Left ventricle myocardium inferior (tissue), 1 donor: ENCODE measurements at regions not wholly inside any gene's neighbourhood (a gene's known extent, or its start where the extent isn't known, plus 50 kb on each side); places are given as distances from the start of the nearest gene placed in this dataset.

ENCODE experiments used
- DNase-seq: peaks from one replicate; pipeline ENCODE4 v3.0.0-alpha.2; 2020
- H3K27ac ChIP-seq: fragments of 200-600 bp; replicated peaks from 2 replicates; pipeline ENCODE4 v1.8.0; 2021
- H3K27me3 ChIP-seq: fragments of 200-600 bp; 2 replicates; pipeline ENCODE4 v1.8.0; 2021; ENCODE audit warnings: low read depth
- H3K36me3 ChIP-seq: fragments of 200-600 bp; 2 replicates; pipeline ENCODE4 v1.8.0; 2021
- H3K4me1 ChIP-seq: fragments of 200-600 bp; 2 replicates; pipeline ENCODE4 v1.8.0; 2021
- H3K4me3 ChIP-seq: fragments of 200-600 bp; 2 replicates; pipeline ENCODE4 v1.8.0; 2021; ENCODE audit warnings: mild to moderate bottlenecking, moderate library complexity
- H3K9me3 ChIP-seq: fragments of 200-600 bp; replicated peaks from 2 replicates; pipeline ENCODE4 v1.8.0; 2021
- CTCF ChIP-seq: fragments of 200-600 bp; IDR thresholded peaks from 2 replicates; pipeline ENCODE4 v1.8.0; 2021; ENCODE audit warnings: antibody characterized with exemption, mild to moderate bottlenecking, borderline replicate concordance
- intact Hi-C: fragments of 100-400 bp; cut with micrococcal nuclease; formaldehyde crosslinking; loops from one replicate; pipeline ENCODE4 v1.11.0; 2022
- donor health status: DM: no; HTN: yes; CAD: no; lungs with severe emphysema.

GRCh38 chr6:44662461-44663121, 275.1 kb downstream of the CDC5L start:
- DNase-seq: no peak
- no peak overlapping the region for H3K27ac ChIP-seq
- H3K4me1 ChIP-seq: no peaks in the 10 kb centered on the region
- intact Hi-C loops: no loop called here
- H3K27me3 ChIP-seq: peaks cover 75% of the 10 kb centered on the region
- H3K36me3 ChIP-seq: no peaks in the 10 kb centered on the region
- no peak overlapping the region for H3K4me3 ChIP-seq
- H3K9me3 ChIP-seq: peaks cover 3% of the 10 kb centered on the region
- TF ChIP-seq CTCF: no peak

- no peak for TF ChIP-seq CTCF
- H3K27me3 ChIP-seq: peaks cover 75% of the 10 kb centered on the region
- H3K4me3 ChIP-seq: no peak overlapping the region
- no peaks in the 10 kb centered on the region for H3K9me3 ChIP-seq
- no peak for DNase-seq
- H3K36me3 ChIP-seq: no peaks in the 10 kb centered on the region
- no peaks in the 10 kb centered on the region for H3K4me1 ChIP-seq
- H3K27ac ChIP-seq: no peak overlapping the region
- intact Hi-C loops: no loop called here
Observed at GRCh38 chr6:44663860-44664634, 276.5 kb downstream of the CDC5L start.

DNA sequence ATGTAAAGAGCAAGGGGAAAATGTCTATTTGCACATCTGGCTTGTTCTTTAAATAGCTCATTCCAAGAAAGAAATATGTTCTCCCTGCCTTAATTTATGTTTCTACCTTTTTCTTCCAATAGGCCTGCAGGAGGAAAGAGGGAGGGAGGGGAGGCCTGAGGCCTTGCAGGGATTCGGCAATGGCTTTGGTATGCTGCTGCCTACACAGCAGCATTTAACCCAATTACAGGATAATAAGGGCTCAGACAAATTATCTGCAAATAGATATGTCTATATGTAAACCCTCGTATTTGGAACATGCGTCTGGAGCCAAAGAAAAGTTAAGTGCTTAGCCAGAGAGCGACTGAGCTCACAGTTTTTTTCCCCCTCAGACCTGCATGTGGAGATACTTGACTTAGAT, 277.2 kb downstream of the CDC5L start:
- intact Hi-C loops: no loop called here

GRCh38 chr6:44665143-44665542, 277.6 kb downstream of the CDC5L start:
- DNase-seq: no peak
- no peaks in the 10 kb centered on the region for H3K4me1 ChIP-seq
- intact Hi-C loops: no loop called here
- no peaks in the 10 kb centered on the region for H3K9me3 ChIP-seq
- TF ChIP-seq CTCF: no peak
- H3K4me3 ChIP-seq: no peak overlapping the region
- H3K27me3 ChIP-seq: peaks cover 79% of the 10 kb centered on the region
- no peaks in the 10 kb centered on the region for H3K36me3 ChIP-seq
- no peak overlapping the region for H3K27ac ChIP-seq

More for the DNA sequence above, 277.2 kb downstream of the CDC5L start:
- no peaks in the 10 kb centered on the region for H3K9me3 ChIP-seq
- DNase-seq: no peak
- no peak overlapping the region for H3K4me3 ChIP-seq
- no peaks in the 10 kb centered on the region for H3K4me1 ChIP-seq
- no peaks in the 10 kb centered on the region for H3K36me3 ChIP-seq
- no peak for TF ChIP-seq CTCF
- peaks cover 78% of the 10 kb centered on the region for H3K27me3 ChIP-seq
- H3K27ac ChIP-seq: no peak overlapping the region

DNA sequence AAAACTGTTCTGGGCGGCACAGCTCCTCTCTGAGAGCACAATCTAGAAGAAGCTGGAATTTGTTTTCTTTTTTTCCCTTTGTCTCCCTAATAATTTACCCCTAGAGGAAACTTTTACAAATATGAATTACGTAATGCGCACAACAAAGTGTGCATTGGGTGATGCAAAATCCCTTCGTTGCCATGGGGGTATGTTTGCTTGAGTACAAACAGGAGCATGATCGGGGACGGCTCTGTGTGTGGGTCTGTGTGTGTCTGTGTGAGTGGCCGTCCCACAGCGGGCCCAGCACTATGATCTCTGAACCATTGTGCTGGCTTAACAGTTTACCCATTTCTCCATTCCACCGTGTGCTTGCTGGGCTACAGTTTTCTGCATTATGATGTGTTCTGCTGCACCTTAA, 278.2 kb downstream of the CDC5L start:
- H3K9me3 ChIP-seq: no peaks in the 10 kb centered on the region
- no peaks in the 10 kb centered on the region for H3K4me1 ChIP-seq
- H3K36me3 ChIP-seq: no peaks in the 10 kb centered on the region
- intact Hi-C loops: no loop called here
- no peak overlapping the region for H3K4me3 ChIP-seq
- peaks cover 78% of the 10 kb centered on the region for H3K27me3 ChIP-seq
- DNase-seq: no peak
- TF ChIP-seq CTCF: no peak
- no peak overlapping the region for H3K27ac ChIP-seq
